GM12864 (cell line): ENCODE measurements at regions not wholly inside any gene's neighbourhood (a gene's known extent, or its start where the extent isn't known, plus 50 kb on each side); places are given as distances from the start of the nearest gene placed in this dataset.

Experiments
- DNase-seq: peaks from one replicate; pipeline ENCODE4 v3.0.0-alpha.2; 2011; ENCODE audit warnings: low read depth
- H3K4me3 ChIP-seq: 2 replicates; pipeline ENCODE4 v1.5.1; 2011; ENCODE audit warnings: mild to moderate bottlenecking, low read depth, low read length, control low read depth
- TF ChIP-seq, protein P1 (sequence below): IDR thresholded peaks from 2 replicates; pipeline ENCODE4 v1.5.1; 2011; ENCODE audit warnings: low read depth, mild to moderate bottlenecking, moderate library complexity, low read length, control low read depth, inconsistent platforms; ENCODE audit errors: missing control alignments

- H3K4me3 ChIP-seq: no peak overlapping the region
- no peak for DNase-seq
- TF ChIP-seq, protein P1, sequence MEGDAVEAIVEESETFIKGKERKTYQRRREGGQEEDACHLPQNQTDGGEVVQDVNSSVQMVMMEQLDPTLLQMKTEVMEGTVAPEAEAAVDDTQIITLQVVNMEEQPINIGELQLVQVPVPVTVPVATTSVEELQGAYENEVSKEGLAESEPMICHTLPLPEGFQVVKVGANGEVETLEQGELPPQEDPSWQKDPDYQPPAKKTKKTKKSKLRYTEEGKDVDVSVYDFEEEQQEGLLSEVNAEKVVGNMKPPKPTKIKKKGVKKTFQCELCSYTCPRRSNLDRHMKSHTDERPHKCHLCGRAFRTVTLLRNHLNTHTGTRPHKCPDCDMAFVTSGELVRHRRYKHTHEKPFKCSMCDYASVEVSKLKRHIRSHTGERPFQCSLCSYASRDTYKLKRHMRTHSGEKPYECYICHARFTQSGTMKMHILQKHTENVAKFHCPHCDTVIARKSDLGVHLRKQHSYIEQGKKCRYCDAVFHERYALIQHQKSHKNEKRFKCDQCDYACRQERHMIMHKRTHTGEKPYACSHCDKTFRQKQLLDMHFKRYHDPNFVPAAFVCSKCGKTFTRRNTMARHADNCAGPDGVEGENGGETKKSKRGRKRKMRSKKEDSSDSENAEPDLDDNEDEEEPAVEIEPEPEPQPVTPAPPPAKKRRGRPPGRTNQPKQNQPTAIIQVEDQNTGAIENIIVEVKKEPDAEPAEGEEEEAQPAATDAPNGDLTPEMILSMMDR: no peak
Observed at GRCh38 chr12:92634730-92635129, 68.1 kb upstream of the PLEKHG7 start.

DNA sequence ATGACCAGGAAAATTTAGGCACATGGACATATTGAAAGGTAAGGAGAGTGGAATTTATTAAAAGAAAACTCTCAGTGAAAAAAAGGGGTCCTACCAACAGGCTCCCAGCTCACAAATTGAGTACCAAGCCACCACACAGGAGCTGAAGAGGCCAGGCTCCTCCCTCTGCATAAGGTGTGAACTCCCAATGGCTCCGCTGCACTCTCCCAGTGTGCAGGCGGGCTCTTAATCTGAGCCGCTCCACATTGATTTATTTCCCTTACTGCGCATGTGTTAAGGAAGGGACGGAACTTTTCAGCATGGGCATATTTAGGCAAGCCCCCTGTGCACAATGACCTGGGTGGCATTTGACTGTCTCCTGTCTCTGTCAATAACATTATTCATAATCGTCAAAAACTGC, 68.6 kb upstream of the PLEKHG7 start:
- no peak for DNase-seq
- TF ChIP-seq, protein P1: no peak
- no peak overlapping the region for H3K4me3 ChIP-seq

- H3K4me3 ChIP-seq: no peak overlapping the region
- TF ChIP-seq, protein P1: no peak
- DNase-seq: no peak
Observed at GRCh38 chr12:92630968-92631367, 71.8 kb upstream of the PLEKHG7 start.

DNA sequence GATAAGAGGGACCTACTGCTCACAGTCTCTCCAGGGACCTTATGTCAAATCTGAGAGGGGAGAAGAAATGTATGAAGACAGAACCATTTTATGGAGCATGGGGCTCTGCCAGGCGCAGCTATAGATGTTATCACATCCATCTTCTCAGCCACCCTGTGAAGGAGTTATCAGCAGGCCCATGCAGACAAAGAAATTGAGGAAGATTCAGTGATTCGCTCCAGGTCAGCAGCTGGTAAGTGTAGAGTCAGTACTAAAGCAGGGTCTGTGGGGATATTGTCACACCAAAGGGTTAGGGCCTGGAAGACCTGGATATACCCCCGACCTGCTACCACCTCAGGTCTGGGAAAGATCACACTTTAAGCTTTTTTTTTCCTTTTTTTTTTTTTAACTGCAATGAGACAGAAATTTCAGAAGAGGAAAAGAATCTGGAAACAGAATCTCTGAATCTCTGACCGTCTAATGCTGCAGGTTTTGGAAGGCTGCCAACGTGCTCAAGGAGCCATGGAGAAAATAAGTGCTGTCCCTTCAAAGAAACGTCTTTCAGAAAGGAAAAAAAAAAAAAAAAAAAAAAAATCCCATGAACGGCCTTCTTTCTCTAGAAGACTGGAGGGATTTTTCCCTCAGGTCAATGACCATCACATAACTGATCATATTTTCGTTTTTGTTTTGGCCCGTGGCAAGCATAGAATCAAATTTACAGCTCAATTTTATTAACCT, 73.3 kb upstream of the PLEKHG7 start:
- TF ChIP-seq, protein P1: no peak
- no peak for DNase-seq
- no peak overlapping the region for H3K4me3 ChIP-seq

- no peak overlapping the region for H3K4me3 ChIP-seq
- TF ChIP-seq, protein P1: no peak
- DNase-seq: no peak
Observed at GRCh38 chr12:92628476-92628875, 74.3 kb upstream of the PLEKHG7 start.

GRCh38 chr12:92627511-92627910, 75.3 kb upstream of the PLEKHG7 start:
- H3K4me3 ChIP-seq: no peak overlapping the region
- TF ChIP-seq, protein P1: no peak
- DNase-seq: no peak
